ENCODE measurements at regions not wholly inside any gene's neighbourhood (a gene's known extent, or its start where the extent isn't known, plus 50 kb on each side); places are given as distances from the start of the nearest gene placed in this dataset.

DNA sequence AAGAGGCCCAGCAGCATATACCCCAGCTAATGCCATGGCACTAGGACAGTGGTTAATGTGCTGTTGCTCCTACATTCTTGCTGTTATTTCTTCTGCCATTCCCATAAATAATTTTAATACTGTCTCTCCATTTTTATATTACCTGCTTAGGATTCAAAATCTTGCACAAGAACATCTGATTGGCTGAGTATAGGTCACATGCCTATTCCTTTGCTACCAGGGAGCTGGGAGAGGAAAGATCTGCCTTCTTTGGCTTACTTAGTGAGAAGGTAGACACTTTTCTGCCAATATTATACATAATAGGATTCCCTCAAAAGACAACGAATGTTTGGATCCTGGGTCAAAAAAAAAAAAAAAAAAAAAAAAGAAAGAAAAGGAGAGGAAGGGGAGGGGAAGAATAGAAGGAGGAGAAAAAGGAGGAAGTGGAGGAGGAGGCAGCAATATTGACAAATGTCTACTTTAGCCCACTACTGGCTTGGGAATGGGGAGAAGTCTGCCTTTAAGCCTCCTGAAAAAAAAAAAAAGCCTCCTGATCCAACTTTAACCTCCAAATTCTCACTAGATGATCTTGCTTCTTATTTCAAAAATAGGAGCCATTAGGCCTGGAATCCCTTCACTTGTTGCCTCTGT, 134.5 kb upstream of the HNRNPU start:
- Histone ChIP-seq H3K4me3 (no peak overlapping the region), H3K36me3 (no peaks in the 10 kb centered on the region), H3K27me3 (no peaks in the 10 kb centered on the region), H3K27ac (no peak overlapping the region), H3K4me1 (no peaks in the 10 kb centered on the region), H3K9me3 (no peaks in the 10 kb centered on the region)
- no peak for DNase-seq (ENCODE audit: low spot score in 2 of 2)
- TF ChIP-seq, protein P1, sequence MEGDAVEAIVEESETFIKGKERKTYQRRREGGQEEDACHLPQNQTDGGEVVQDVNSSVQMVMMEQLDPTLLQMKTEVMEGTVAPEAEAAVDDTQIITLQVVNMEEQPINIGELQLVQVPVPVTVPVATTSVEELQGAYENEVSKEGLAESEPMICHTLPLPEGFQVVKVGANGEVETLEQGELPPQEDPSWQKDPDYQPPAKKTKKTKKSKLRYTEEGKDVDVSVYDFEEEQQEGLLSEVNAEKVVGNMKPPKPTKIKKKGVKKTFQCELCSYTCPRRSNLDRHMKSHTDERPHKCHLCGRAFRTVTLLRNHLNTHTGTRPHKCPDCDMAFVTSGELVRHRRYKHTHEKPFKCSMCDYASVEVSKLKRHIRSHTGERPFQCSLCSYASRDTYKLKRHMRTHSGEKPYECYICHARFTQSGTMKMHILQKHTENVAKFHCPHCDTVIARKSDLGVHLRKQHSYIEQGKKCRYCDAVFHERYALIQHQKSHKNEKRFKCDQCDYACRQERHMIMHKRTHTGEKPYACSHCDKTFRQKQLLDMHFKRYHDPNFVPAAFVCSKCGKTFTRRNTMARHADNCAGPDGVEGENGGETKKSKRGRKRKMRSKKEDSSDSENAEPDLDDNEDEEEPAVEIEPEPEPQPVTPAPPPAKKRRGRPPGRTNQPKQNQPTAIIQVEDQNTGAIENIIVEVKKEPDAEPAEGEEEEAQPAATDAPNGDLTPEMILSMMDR (IDR thresholded peaks at IDR 0.05) = no peak
- intact Hi-C loops (cut with DNase I) = no loop called here

DNA sequence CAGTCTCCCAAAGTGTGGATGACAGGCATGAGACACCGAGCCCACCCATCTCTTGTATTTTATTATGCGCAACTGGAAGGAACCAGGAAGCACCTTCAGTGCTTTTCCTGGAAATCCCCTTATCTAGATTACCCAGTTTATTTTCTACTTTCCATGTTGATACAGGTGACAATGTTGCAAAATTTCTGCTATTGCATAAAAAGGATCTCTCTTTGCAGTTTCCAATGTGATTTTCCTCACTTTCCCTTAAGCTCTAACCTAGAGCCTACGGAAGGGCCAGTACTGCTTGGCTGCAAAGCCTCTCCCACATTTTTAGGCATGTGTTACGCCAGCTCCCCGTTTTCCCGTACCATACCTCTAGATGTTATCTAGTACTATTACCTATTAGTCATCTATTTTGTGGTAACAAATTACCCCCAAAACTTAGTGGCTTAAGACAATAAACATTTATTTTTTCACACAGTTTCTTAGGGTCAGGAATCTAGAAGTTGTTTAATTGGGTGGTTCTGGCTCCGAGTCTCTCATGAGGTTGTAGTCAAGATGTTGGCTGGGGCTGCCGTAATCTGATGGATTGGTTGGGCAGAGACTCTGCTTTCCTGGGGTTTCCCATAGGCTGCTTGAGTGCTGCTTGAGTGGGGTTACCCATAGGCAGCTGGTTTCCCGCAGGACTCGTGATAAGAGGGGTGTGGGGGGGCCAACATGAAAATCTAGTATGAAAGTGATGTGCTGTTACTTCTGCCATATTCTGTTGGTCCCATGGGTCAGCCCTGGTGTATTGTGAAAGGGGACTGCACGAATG, 131.5 kb upstream of the HNRNPU start:
- intact Hi-C loops (cut with DNase I) = no loop called here
- no peak for DNase-seq (ENCODE audit: low spot score in 2 of 2)
- Histone ChIP-seq H3K4me1 (no peaks in the 10 kb centered on the region), H3K27me3 (no peaks in the 10 kb centered on the region), H3K9me3 (no peaks in the 10 kb centered on the region), H3K27ac (no peak overlapping the region), H3K36me3 (no peaks in the 10 kb centered on the region), H3K4me3 (no peak overlapping the region)
- TF ChIP-seq, protein P1 (IDR thresholded peaks at IDR 0.05) = no peak

DNA sequence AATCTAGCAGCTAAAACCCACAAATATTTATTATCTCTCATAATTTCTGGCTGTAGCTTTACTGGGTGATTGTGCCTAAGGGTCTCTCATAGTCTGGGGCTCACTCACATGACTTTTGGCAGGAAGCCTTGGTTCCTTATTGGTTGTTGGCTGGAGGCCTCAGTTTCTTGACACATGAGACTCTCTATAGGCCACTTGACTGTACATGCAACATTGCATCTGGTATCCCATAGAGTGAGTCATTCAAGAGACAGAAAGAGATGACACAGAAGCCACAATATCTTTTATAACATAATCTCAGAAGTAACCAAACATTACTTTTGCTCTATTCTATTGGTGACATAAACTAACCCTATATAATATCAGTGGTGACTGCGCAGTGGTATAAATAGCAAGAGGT, 128.5 kb upstream of the HNRNPU start:
- intact Hi-C loops (cut with DNase I) = no loop called here
- Histone ChIP-seq H3K36me3 (no peaks in the 10 kb centered on the region), H3K27ac (no peak overlapping the region), H3K27me3 (no peaks in the 10 kb centered on the region), H3K9me3 (no peaks in the 10 kb centered on the region), H3K4me3 (no peak overlapping the region), H3K4me1 (no peaks in the 10 kb centered on the region)
- no peak for DNase-seq (ENCODE audit: low spot score in 2 of 2)
- TF ChIP-seq, protein P1 (IDR thresholded peaks at IDR 0.05) = no peak

DNA sequence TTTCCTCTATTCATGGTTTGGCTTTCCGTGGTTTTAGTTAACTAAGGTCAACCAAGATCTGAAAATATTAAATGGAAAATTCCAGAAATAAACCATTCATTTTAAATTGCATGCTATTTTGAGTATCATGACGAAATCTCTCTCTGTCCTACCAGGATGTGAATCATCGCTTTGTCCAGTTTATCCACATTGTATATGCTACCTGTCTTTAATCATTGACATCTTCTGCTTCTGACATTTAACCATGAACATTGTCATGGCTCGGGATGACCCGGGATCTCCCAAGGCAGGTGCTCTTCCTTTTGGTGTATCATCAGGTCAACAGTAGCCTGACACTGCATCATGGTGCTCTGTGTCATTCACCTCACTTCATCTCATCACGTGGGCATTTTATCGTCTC, 125.5 kb upstream of the HNRNPU start:
- DNase-seq (ENCODE audit: low spot score in 2 of 2) = no peak
- H3K27ac ChIP-seq = no peak overlapping the region
- no peak overlapping the region for H3K4me3 ChIP-seq
- no peaks in the 10 kb centered on the region for H3K36me3 ChIP-seq
- no peaks in the 10 kb centered on the region for H3K9me3 ChIP-seq
- no peaks in the 10 kb centered on the region for H3K27me3 ChIP-seq
- intact Hi-C loops (cut with DNase I) = no loop called here
- TF ChIP-seq, protein P1 (IDR thresholded peaks at IDR 0.05) = no peak
- no peaks in the 10 kb centered on the region for H3K4me1 ChIP-seq

- Histone ChIP-seq H3K27ac (no peak overlapping the region), H3K4me3 (no peak overlapping the region), H3K27me3 (no peaks in the 10 kb centered on the region), H3K36me3 (no peaks in the 10 kb centered on the region), H3K9me3 (no peaks in the 10 kb centered on the region), H3K4me1 (no peaks in the 10 kb centered on the region)
- TF ChIP-seq, protein P1 (IDR thresholded peaks at IDR 0.05) = no peak
- intact Hi-C loops (cut with DNase I) = no loop called here
- DNase-seq (ENCODE audit: low spot score in 2 of 2) = no peak
Measured at GRCh38 chr1:244988521-244988920, 124.2 kb upstream of the HNRNPU start.

Measured in ascending aorta (tissue), 2 donors.